Suprapubic skin (tissue), 4 donors: ENCODE measurements at regions not wholly inside any gene's neighbourhood (a gene's known extent, or its start where the extent isn't known, plus 50 kb on each side); places are given as distances from the start of the nearest gene placed in this dataset.

Experiments
- EP300 ChIP-seq: sonication (generic); formaldehyde crosslinking; IDR thresholded peaks from one replicate; pipeline ENCODE4 v1.6.1; 2017; ENCODE audit warnings: antibody characterized with exemption
- POLR2A ChIP-seq, 2 donors: fragments of 450-650 bp; IDR thresholded peaks; one replicate each; pipeline ENCODE4 v1.6.1; 2017; ENCODE audit warnings: antibody characterized with exemption in 2 of 2, mild to moderate bottlenecking in 2 of 2, moderate library complexity in 2 of 2
- POLR2AphosphoS5 ChIP-seq, 3 donors: sonication (generic); formaldehyde crosslinking; IDR thresholded peaks; one replicate each; pipeline ENCODE4 v1.6.1; 2017; ENCODE audit warnings: antibody characterized with exemption in 3 of 3
- TF ChIP-seq, protein P1 (sequence below), 2 donors: fragments of 200-600 bp in 1 of 2; fragments of 450-650 bp in 1 of 2; sonication (generic) in 1 of 2; IDR thresholded peaks; one replicate each; pipeline ENCODE4 v1.5.1; 2016 to 2019; ENCODE audit warnings: antibody characterized with exemption in 2 of 2, mild to moderate bottlenecking in 1 of 2, moderate library complexity in 1 of 2

DNA sequence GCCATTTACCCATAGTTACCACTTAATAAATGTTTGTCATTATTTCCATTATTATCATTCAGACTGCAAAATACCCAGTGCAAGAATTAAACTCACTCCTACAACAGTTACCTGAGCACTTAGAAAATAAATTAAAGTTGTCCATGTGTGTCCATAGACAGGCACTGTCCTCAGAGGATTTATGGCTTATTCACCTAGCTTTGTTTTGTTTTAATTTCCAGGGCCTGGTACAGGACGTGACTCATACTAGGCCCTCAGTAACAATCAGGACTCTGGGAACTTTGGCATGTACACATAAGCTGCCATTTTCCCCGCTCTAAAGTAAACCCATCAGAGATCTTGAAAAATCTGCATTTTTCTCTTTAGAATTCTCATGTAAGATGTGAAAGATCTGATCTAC, 458.5 kb upstream of the ARRDC4 start:
- TF ChIP-seq, protein P1, sequence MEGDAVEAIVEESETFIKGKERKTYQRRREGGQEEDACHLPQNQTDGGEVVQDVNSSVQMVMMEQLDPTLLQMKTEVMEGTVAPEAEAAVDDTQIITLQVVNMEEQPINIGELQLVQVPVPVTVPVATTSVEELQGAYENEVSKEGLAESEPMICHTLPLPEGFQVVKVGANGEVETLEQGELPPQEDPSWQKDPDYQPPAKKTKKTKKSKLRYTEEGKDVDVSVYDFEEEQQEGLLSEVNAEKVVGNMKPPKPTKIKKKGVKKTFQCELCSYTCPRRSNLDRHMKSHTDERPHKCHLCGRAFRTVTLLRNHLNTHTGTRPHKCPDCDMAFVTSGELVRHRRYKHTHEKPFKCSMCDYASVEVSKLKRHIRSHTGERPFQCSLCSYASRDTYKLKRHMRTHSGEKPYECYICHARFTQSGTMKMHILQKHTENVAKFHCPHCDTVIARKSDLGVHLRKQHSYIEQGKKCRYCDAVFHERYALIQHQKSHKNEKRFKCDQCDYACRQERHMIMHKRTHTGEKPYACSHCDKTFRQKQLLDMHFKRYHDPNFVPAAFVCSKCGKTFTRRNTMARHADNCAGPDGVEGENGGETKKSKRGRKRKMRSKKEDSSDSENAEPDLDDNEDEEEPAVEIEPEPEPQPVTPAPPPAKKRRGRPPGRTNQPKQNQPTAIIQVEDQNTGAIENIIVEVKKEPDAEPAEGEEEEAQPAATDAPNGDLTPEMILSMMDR (IDR thresholded peaks at IDR 0.05) = no peak
- no peak for TF ChIP-seq POLR2A (IDR thresholded peaks at IDR 0.05)
- no peak for TF ChIP-seq POLR2AphosphoS5 (IDR thresholded peaks at IDR 0.05)
- no peak for TF ChIP-seq EP300
